Endodermal cell (in vitro differentiated cells): ENCODE measurements at regions not wholly inside any gene's neighbourhood (a gene's known extent, or its start where the extent isn't known, plus 50 kb on each side); places are given as distances from the start of the nearest gene placed in this dataset.

Source experiments
- DNase-seq: peaks from one replicate; pipeline ENCODE4 v3.0.0-alpha.2; 2017
- H3K27ac ChIP-seq: 2 replicates; pipeline ENCODE4 v1.5.1; 2013; ENCODE audit warnings: mild to moderate bottlenecking, low read depth, low read length, moderate library complexity
- H3K27me3 ChIP-seq: 2 replicates; pipeline ENCODE4 v1.6.1; 2013; ENCODE audit warnings: mild to moderate bottlenecking, low read length, moderate library complexity; ENCODE audit not compliant: insufficient read depth, control insufficient read depth, poor library complexity, severe bottlenecking
- H3K36me3 ChIP-seq: 2 replicates; pipeline ENCODE4 v1.7.0; 2013; ENCODE audit warnings: mild to moderate bottlenecking, low read length, moderate library complexity; ENCODE audit not compliant: control insufficient read depth, insufficient read depth
- H3K4me1 ChIP-seq: one replicate; pipeline ENCODE4 v1.7.0; 2013; ENCODE audit warnings: low read length; ENCODE audit not compliant: control insufficient read depth, insufficient read depth
- H3K4me3 ChIP-seq: 2 replicates; pipeline ENCODE4 v1.5.1; 2013; ENCODE audit warnings: mild to moderate bottlenecking, low read length, moderate library complexity
- H3K9ac ChIP-seq: 2 replicates; pipeline ENCODE4 v1.6.1; 2013; ENCODE audit warnings: mild to moderate bottlenecking, low read length, moderate library complexity; ENCODE audit not compliant: poor library complexity, severe bottlenecking; ENCODE audit errors: extremely low read depth
- H3K9me3 ChIP-seq: 2 replicates; pipeline ENCODE4 v1.6.1; 2013; ENCODE audit warnings: mild to moderate bottlenecking, low read length, moderate library complexity; ENCODE audit not compliant: control insufficient read depth
- H3K27ac Mint-ChIP-seq: 2 replicates; pipeline ENCODE4 v1.8.0; 2020; ENCODE audit warnings: mixed read lengths
- H3K27me3 Mint-ChIP-seq: 2 replicates; pipeline ENCODE4 v1.8.0; 2021; ENCODE audit warnings: mild to moderate bottlenecking, mixed read lengths; ENCODE audit not compliant: insufficient read depth
- H3K36me3 Mint-ChIP-seq: 2 replicates; pipeline ENCODE4 v1.8.0; 2020; ENCODE audit warnings: low read depth, mixed read lengths
- H3K4me1 Mint-ChIP-seq: 2 replicates; pipeline ENCODE4 v1.8.0; 2020; ENCODE audit warnings: mixed read lengths
- H3K4me3 Mint-ChIP-seq: 2 replicates; pipeline ENCODE4 v1.8.0; 2020; ENCODE audit warnings: mild to moderate bottlenecking, moderate library complexity, mixed read lengths
- H3K9me3 Mint-ChIP-seq: 2 replicates; pipeline ENCODE4 v1.8.0; 2020; ENCODE audit warnings: mild to moderate bottlenecking, mixed read lengths
- WGBS, 2 experiments: methylation state at CpG; one replicate each; pipeline versions ENCODE4 v1.1.5 to v1.1.7; 2013; ENCODE audit warnings: missing lambda C conversion rate in 2 of 2, mixed read lengths in 1 of 2; ENCODE audit not compliant: insufficient coverage in 1 of 2, insufficient read length in 1 of 2; 5-methylcytosine and 5-hydroxymethylcytosine counted together
- TF ChIP-seq, protein P1 (sequence below): fragments of 200-600 bp; sonication (generic); conservative IDR thresholded peaks from 2 replicates; pipeline ENCODE4 v1.5.0; 2021; ENCODE audit warnings: antibody characterized with exemption, mild to moderate bottlenecking

DNA sequence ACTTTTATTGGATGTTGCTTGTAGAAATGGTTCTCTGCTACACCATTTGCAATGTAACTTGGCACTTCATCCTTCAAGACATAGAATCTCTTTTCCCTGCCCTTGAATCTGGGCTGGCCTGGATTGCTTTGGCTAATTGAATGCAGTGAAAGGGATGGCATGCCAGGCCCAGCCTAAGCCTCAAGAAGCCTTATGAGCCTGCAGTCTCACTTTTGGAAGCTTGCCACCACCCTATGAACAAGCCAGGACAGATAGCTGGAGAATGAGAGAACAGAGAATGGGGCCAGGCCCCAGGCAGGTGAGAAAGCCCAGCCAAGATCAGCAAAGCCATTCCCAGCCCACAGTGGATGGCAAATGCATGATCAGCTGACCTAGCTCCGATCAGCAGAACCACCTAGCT lies 117.0 kb upstream of the ADRA1D start:
- Mint-ChIP-seq H3K27ac (no peak overlapping the region), H3K4me3 (no peak overlapping the region), H3K9me3 (peaks cover 2% of the 10 kb centered on the region), H3K36me3 (no peaks in the 10 kb centered on the region), H3K27me3 (peaks cover 3% of the 10 kb centered on the region), H3K4me1 (no peaks in the 10 kb centered on the region)
- DNase-seq: no peak
- H3K9ac ChIP-seq: no peak overlapping the region
- TF ChIP-seq, protein P1, sequence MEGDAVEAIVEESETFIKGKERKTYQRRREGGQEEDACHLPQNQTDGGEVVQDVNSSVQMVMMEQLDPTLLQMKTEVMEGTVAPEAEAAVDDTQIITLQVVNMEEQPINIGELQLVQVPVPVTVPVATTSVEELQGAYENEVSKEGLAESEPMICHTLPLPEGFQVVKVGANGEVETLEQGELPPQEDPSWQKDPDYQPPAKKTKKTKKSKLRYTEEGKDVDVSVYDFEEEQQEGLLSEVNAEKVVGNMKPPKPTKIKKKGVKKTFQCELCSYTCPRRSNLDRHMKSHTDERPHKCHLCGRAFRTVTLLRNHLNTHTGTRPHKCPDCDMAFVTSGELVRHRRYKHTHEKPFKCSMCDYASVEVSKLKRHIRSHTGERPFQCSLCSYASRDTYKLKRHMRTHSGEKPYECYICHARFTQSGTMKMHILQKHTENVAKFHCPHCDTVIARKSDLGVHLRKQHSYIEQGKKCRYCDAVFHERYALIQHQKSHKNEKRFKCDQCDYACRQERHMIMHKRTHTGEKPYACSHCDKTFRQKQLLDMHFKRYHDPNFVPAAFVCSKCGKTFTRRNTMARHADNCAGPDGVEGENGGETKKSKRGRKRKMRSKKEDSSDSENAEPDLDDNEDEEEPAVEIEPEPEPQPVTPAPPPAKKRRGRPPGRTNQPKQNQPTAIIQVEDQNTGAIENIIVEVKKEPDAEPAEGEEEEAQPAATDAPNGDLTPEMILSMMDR: no peak
- no peak overlapping the region for H3K4me3 ChIP-seq
- no peak overlapping the region for H3K27ac ChIP-seq
- H3K4me1 ChIP-seq: no peaks in the 10 kb centered on the region
- no peaks in the 10 kb centered on the region for H3K9me3 ChIP-seq
- no peaks in the 10 kb centered on the region for H3K27me3 ChIP-seq
- no peaks in the 10 kb centered on the region for H3K36me3 ChIP-seq
- 92 to 100% methylated on average over 1 of the region's 1 CpG for WGBS, 2 experiments

- DNase-seq: no peak
- no peak overlapping the region for H3K4me3 Mint-ChIP-seq
- no peak overlapping the region for H3K9ac ChIP-seq
- peaks cover 4% of the 10 kb centered on the region for H3K4me1 Mint-ChIP-seq
- WGBS, 2 experiments: 74 to 80% methylated on average over 2 to 6 of the region's 6 CpGs
- peaks cover 11% of the 10 kb centered on the region for H3K27me3 Mint-ChIP-seq
- TF ChIP-seq, protein P1: no peak
- H3K36me3 ChIP-seq: no peaks in the 10 kb centered on the region
- no peak overlapping the region for H3K4me3 ChIP-seq
- no peaks in the 10 kb centered on the region for H3K9me3 ChIP-seq
- no peaks in the 10 kb centered on the region for H3K36me3 Mint-ChIP-seq
- no peak overlapping the region for H3K27ac Mint-ChIP-seq
- H3K27ac ChIP-seq: no peak overlapping the region
- H3K4me1 ChIP-seq: no peaks in the 10 kb centered on the region
- no peaks in the 10 kb centered on the region for H3K27me3 ChIP-seq
- H3K9me3 Mint-ChIP-seq: no peaks in the 10 kb centered on the region
Observed at GRCh38 chr20:4358552-4358951, 109.5 kb upstream of the ADRA1D start.

GRCh38 chr20:4352348-4352747 lies 103.3 kb upstream of the ADRA1D start:
- Histone ChIP-seq H3K4me1 (no peaks in the 10 kb centered on the region), H3K9me3 (no peaks in the 10 kb centered on the region), H3K4me3 (no peak overlapping the region), H3K27me3 (no peaks in the 10 kb centered on the region), H3K9ac (no peak overlapping the region), H3K27ac (no peak overlapping the region), H3K36me3 (no peaks in the 10 kb centered on the region)
- TF ChIP-seq, protein P1: no peak
- no peaks in the 10 kb centered on the region for H3K4me1 Mint-ChIP-seq
- no peak for DNase-seq
- no peak overlapping the region for H3K4me3 Mint-ChIP-seq
- no peak overlapping the region for H3K27ac Mint-ChIP-seq
- H3K27me3 Mint-ChIP-seq: peaks cover 11% of the 10 kb centered on the region
- 100% methylated on average over 1 of the region's 1 CpG; no CpG with 5 or more reads in 1 of the 2 experiments for WGBS, 2 experiments
- no peaks in the 10 kb centered on the region for H3K36me3 Mint-ChIP-seq
- H3K9me3 Mint-ChIP-seq: peaks cover 2% of the 10 kb centered on the region
